ENCODE measurements at regions not wholly inside any gene's neighbourhood (a gene's known extent, or its start where the extent isn't known, plus 50 kb on each side); places are given as distances from the start of the nearest gene placed in this dataset.

DNA sequence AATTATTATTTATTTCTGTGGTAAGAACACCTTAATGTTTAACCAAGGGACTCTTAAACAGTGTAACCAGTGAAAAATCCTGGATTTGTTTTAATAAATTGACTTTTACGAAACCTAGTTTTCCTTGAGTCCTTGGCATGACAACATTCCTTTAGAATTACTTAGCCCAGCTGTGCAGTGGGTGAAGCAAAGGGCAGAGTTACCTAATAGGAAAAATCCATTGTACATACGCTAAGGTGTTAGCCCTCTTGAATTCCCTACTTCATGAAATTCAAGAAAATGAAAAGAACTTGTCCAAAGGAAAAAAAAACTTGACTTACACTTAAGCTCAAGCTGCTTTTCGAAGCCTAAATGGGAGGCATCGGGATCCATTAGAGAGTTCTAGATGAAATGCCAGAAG is 852.0 kb upstream of the ADAMTS5 start:
- TF ChIP-seq CTCF (IDR thresholded peaks at IDR 0.05), result no peak
- TF ChIP-seq SIN3A (IDR thresholded peaks at IDR 0.05; ENCODE audit: borderline replicate concordance, insufficient read depth, low read depth, low read length), result no peak
- no peak for TF ChIP-seq REST (IDR thresholded peaks at IDR 0.05; ENCODE audit: insufficient read depth in 1 of 2, low read depth in 2 of 2, low read length in 1 of 2)
- TF ChIP-seq TCF7L2 (IDR thresholded peaks at IDR 0.05; ENCODE audit: low read depth, low read length), result no peak
- no peak for TF ChIP-seq POLR2AphosphoS5 (IDR thresholded peaks at IDR 0.05; ENCODE audit: low read depth, low read length)
- Histone ChIP-seq H3K27me3 (ENCODE audit: control insufficient read depth, insufficient read depth, low read length) (no peaks in the 10 kb centered on the region), H3K27ac (ENCODE audit: low read length) (no peak overlapping the region), H3K9me3 (ENCODE audit: control insufficient read depth, insufficient read depth, low read depth, low read length) (no peaks in the 10 kb centered on the region), H3K36me3 (ENCODE audit: control insufficient read depth, insufficient read depth, low read length) (no peaks in the 10 kb centered on the region), H3K4me3 (ENCODE audit: low read depth in 2 of 2, low read length in 2 of 2) (no peak overlapping the region), H3K4me1 (ENCODE audit: control insufficient read depth, insufficient read depth, low read length) (no peaks in the 10 kb centered on the region)
- intact Hi-C loops (cut with micrococcal nuclease; ENCODE audit: unreplicated experiment) (no loop called here), in situ Hi-C loops (cut with HindIII; ENCODE audit: low pct_unique_long_range_greater_than_20kb, low sequenced_read_pairs) (no loop called here)
- DNase-seq (ENCODE audit: low read depth, low spot score), result no peak
- ChIA-PET CTCF (no interaction called here), POLR2A (no interaction called here)
- no TSS peak for BruUV-seq (replicated peaks)
- ATAC-seq, result no peak

DNA sequence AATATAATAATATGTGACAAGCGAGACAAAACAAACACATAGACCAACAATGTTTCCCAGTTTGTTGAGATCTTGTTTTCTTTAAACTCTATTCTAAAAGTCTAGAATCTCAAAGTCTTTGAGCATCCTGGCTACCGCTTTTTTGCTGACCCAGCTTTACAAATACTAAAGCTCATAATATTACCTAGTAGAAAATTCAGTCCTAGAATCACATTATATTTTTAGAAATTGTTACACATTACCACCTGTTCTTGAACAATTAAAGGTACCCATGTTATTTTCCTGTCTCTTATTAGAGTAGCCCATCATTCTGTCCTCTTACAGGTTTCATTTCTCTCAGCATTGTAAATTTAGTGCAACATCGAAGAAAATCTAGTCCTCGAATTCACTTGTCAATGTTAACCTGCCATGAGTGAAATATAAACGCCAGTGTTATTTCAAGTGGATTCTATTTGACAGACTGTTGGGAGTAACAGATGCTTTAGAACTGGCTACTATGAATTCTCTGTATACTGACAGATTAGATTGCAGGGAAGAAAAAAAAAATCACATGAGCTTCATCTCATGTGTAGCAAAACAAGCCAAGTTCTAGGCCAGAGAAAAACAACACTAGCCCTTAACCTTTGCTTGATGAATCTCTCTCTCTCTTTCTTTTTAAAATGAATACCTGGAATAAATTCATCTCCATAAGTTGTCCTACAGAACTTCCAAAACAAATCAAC is 851.2 kb upstream of the ADAMTS5 start:
- TF ChIP-seq POLR2AphosphoS5 (IDR thresholded peaks at IDR 0.05; ENCODE audit: low read depth, low read length) (no peak), CTCF (IDR thresholded peaks at IDR 0.05) (no peak), REST (IDR thresholded peaks at IDR 0.05; ENCODE audit: insufficient read depth in 1 of 2, low read depth in 2 of 2, low read length in 1 of 2) (no peak)
- intact Hi-C loops (cut with micrococcal nuclease; ENCODE audit: unreplicated experiment), result no loop called here
- ATAC-seq (no peak), DNase-seq (ENCODE audit: low read depth, low spot score) (no peak)
- CTCF ChIA-PET, result no interaction called here
- Histone ChIP-seq H3K27me3 (ENCODE audit: control insufficient read depth, insufficient read depth, low read length) (no peaks in the 10 kb centered on the region), H3K4me1 (ENCODE audit: control insufficient read depth, insufficient read depth, low read length) (no peaks in the 10 kb centered on the region), H3K36me3 (ENCODE audit: control insufficient read depth, insufficient read depth, low read length) (no peaks in the 10 kb centered on the region), H3K4me3 (ENCODE audit: low read depth in 2 of 2, low read length in 2 of 2) (no peak overlapping the region), H3K9me3 (ENCODE audit: control insufficient read depth, insufficient read depth, low read depth, low read length) (no peaks in the 10 kb centered on the region), H3K27ac (ENCODE audit: low read length) (no peak overlapping the region)
- no TSS peak for BruUV-seq (replicated peaks)
- in situ Hi-C loops (cut with HindIII; ENCODE audit: low pct_unique_long_range_greater_than_20kb, low sequenced_read_pairs), result no loop called here
- POLR2A ChIA-PET, result no interaction called here
